Activated naive CD4-positive, alpha-beta T cell treated with anti-CD3 and anti-CD28 coated beads for 36 hours (primary cell): ENCODE measurements at regions not wholly inside any gene's neighbourhood (a gene's known extent, or its start where the extent isn't known, plus 50 kb on each side); places are given as distances from the start of the nearest gene placed in this dataset.
"Not testable (repeated sequence)": the region's sequence is repeated elsewhere in the genome, so short reads cannot be mapped to it uniquely, and the experiment has no call there.

ENCODE experiments used
- CTCF ChIA-PET: fragments of 350-600 bp; sonication (Branson Sonifier 250); formaldehyde crosslinking; loops from one replicate; lab custom pipeline; 2021; ENCODE audit warnings: antibody characterized with exemption; lab: Charles Lee
- DNase-seq: peaks from one replicate; pipeline ENCODE4 v3.0.0-alpha.2; 2020
- H3K27ac Mint-ChIP-seq: one replicate; pipeline ENCODE4 v1.8.0; 2021; ENCODE audit warnings: mild to moderate bottlenecking, mixed read lengths
- H3K27me3 Mint-ChIP-seq: one replicate; pipeline ENCODE4 v1.8.0; 2021; ENCODE audit warnings: low read depth, mixed read lengths
- H3K36me3 Mint-ChIP-seq: one replicate; pipeline ENCODE4 v1.8.0; 2021; ENCODE audit warnings: low read depth, mixed read lengths
- H3K4me1 Mint-ChIP-seq: one replicate; pipeline ENCODE4 v1.8.0; 2021; ENCODE audit warnings: low read depth, mixed read lengths
- H3K4me3 Mint-ChIP-seq: one replicate; pipeline ENCODE4 v1.8.0; 2021; ENCODE audit warnings: mild to moderate bottlenecking, moderate library complexity, mixed read lengths
- H3K9me3 Mint-ChIP-seq: one replicate; pipeline ENCODE4 v1.8.0; 2021; ENCODE audit warnings: mixed read lengths
- intact Hi-C: fragments of 100-400 bp; cut with micrococcal nuclease; formaldehyde crosslinking; loops from one replicate; pipeline ENCODE4 v1.15.1; 2023

- DNase-seq = no peak
- H3K4me1 Mint-ChIP-seq = no peaks in the 10 kb centered on the region
- CTCF ChIA-PET = no interaction called here
Observed at GRCh38 chr4:65265526-65265925, 404.8 kb downstream of the EPHA5 start.

GRCh38 chr4:65259296-65259695, 411.0 kb downstream of the EPHA5 start:
- Mint-ChIP-seq H3K36me3 (no peaks in the 10 kb centered on the region), H3K9me3 (peaks cover 1% of the 10 kb centered on the region), H3K4me1 (no peaks in the 10 kb centered on the region), H3K27me3 (no peaks in the 10 kb centered on the region), H3K27ac (no peak overlapping the region), H3K4me3 (no peak overlapping the region)
- CTCF ChIA-PET = no interaction called here
- intact Hi-C loops = no loop called here
- no peak for DNase-seq

More at GRCh38 chr4:65265526-65265925, 404.8 kb downstream of the EPHA5 start:
- Mint-ChIP-seq H3K36me3 (no peaks in the 10 kb centered on the region), H3K4me3 (no peak overlapping the region), H3K27ac (no peak overlapping the region), H3K27me3 (no peaks in the 10 kb centered on the region), H3K9me3 (peaks cover 1% of the 10 kb centered on the region)
- intact Hi-C loops = no loop called here

- intact Hi-C loops = no loop called here
- no peak overlapping the region for H3K27ac Mint-ChIP-seq
- peaks cover 11% of the 10 kb centered on the region for H3K9me3 Mint-ChIP-seq
- H3K4me3 Mint-ChIP-seq = no peak overlapping the region
- CTCF ChIA-PET = no interaction called here
- H3K36me3 Mint-ChIP-seq = no peaks in the 10 kb centered on the region
- DNase-seq = no peak
- no peaks in the 10 kb centered on the region for H3K27me3 Mint-ChIP-seq
- H3K4me1 Mint-ChIP-seq = no peaks in the 10 kb centered on the region
Observed at GRCh38 chr4:65250916-65251315, 419.4 kb downstream of the EPHA5 start.

GRCh38 chr4:65249111-65249510, 421.2 kb downstream of the EPHA5 start:
- Mint-ChIP-seq H3K9me3 (peaks cover 11% of the 10 kb centered on the region), H3K27ac (no peak overlapping the region), H3K4me1 (no peaks in the 10 kb centered on the region), H3K27me3 (no peaks in the 10 kb centered on the region), H3K36me3 (no peaks in the 10 kb centered on the region), H3K4me3 (no peak overlapping the region)
- CTCF ChIA-PET = no interaction called here
- intact Hi-C loops = no loop called here
- DNase-seq = no peak

GRCh38 chr4:65242156-65242846, 428.0 kb downstream of the EPHA5 start:
- CTCF ChIA-PET = interaction anchor here (0.6 kb wide), 1 partner anchor 133 kb away, joined by 3 read pairs; no protein-coding TSS in a partner anchor
- Mint-ChIP-seq H3K36me3 (no peaks in the 10 kb centered on the region), H3K9me3 (peaks cover 6% of the 10 kb centered on the region), H3K27ac (no peak overlapping the region), H3K4me3 (no peak overlapping the region), H3K27me3 (no peaks in the 10 kb centered on the region), H3K4me1 (no peaks in the 10 kb centered on the region)
- intact Hi-C loops = no loop called here
- DNase-seq = no peak

- peaks cover 6% of the 10 kb centered on the region for H3K9me3 Mint-ChIP-seq
- no peak overlapping the region for H3K27ac Mint-ChIP-seq
- CTCF ChIA-PET = interaction anchor here (0.6 kb wide), 1 partner anchor 133 kb away, joined by 3 read pairs; no protein-coding TSS in a partner anchor
- no peaks in the 10 kb centered on the region for H3K27me3 Mint-ChIP-seq
- intact Hi-C loops = no loop called here
- DNase-seq = no peak
- H3K36me3 Mint-ChIP-seq = no peaks in the 10 kb centered on the region
- no peaks in the 10 kb centered on the region for H3K4me1 Mint-ChIP-seq
- H3K4me3 Mint-ChIP-seq = no peak overlapping the region
Observed at GRCh38 chr4:65241257-65241997, 428.9 kb downstream of the EPHA5 start.

GRCh38 chr4:65234061-65234460, 436.2 kb downstream of the EPHA5 start:
- no peak overlapping the region for H3K4me3 Mint-ChIP-seq
- DNase-seq = no peak
- no peaks in the 10 kb centered on the region for H3K4me1 Mint-ChIP-seq
- no peaks in the 10 kb centered on the region for H3K9me3 Mint-ChIP-seq
- intact Hi-C loops = no loop called here
- no peaks in the 10 kb centered on the region for H3K27me3 Mint-ChIP-seq
- no peaks in the 10 kb centered on the region for H3K36me3 Mint-ChIP-seq
- CTCF ChIA-PET = no interaction called here
- H3K27ac Mint-ChIP-seq = no peak overlapping the region

GRCh38 chr4:65227628-65228027, 442.7 kb downstream of the EPHA5 start:
- Mint-ChIP-seq H3K36me3 (no peaks in the 10 kb centered on the region), H3K9me3 (peaks cover 3% of the 10 kb centered on the region), H3K4me3 (no peak overlapping the region), H3K27ac (no peak overlapping the region), H3K27me3 (no peaks in the 10 kb centered on the region), H3K4me1 (no peaks in the 10 kb centered on the region)
- intact Hi-C loops = no loop called here
- no peak for DNase-seq
- CTCF ChIA-PET = no interaction called here

GRCh38 chr4:65223601-65224000, 446.7 kb downstream of the EPHA5 start:
- CTCF ChIA-PET = no interaction called here
- H3K4me3 Mint-ChIP-seq = no peak overlapping the region
- intact Hi-C loops = no loop called here
- H3K36me3 Mint-ChIP-seq = no peaks in the 10 kb centered on the region
- no peaks in the 10 kb centered on the region for H3K27me3 Mint-ChIP-seq
- H3K27ac Mint-ChIP-seq = no peak overlapping the region
- H3K9me3 Mint-ChIP-seq = peaks cover 5% of the 10 kb centered on the region
- no peaks in the 10 kb centered on the region for H3K4me1 Mint-ChIP-seq
- DNase-seq = no peak

GRCh38 chr4:65223074-65223473, 447.2 kb downstream of the EPHA5 start:
- intact Hi-C loops, H3K4me3 Mint-ChIP-seq, H3K27me3 Mint-ChIP-seq, DNase-seq, H3K36me3 Mint-ChIP-seq, H3K4me1 Mint-ChIP-seq, H3K9me3 Mint-ChIP-seq, H3K27ac Mint-ChIP-seq, CTCF ChIA-PET: not testable (repeated sequence)

- Mint-ChIP-seq H3K36me3 (no peaks in the 10 kb centered on the region), H3K4me3 (no peak overlapping the region), H3K4me1 (no peaks in the 10 kb centered on the region), H3K27ac (no peak overlapping the region), H3K27me3 (no peaks in the 10 kb centered on the region), H3K9me3 (peaks cover 3% of the 10 kb centered on the region)
- CTCF ChIA-PET = no interaction called here
- intact Hi-C loops = no loop called here
- no peak for DNase-seq
Observed at GRCh38 chr4:65217179-65217578, 453.1 kb downstream of the EPHA5 start.

GRCh38 chr4:65202853-65203236, 467.4 kb downstream of the EPHA5 start:
- intact Hi-C loops = no loop called here
- H3K27ac Mint-ChIP-seq = no peak overlapping the region

More at GRCh38 chr4:65202853-65203236, 467.4 kb downstream of the EPHA5 start:
- Mint-ChIP-seq H3K4me1 (no peaks in the 10 kb centered on the region), H3K9me3 (peaks cover under 1% of the 10 kb centered on the region), H3K27me3 (no peaks in the 10 kb centered on the region), H3K4me3 (no peak overlapping the region), H3K36me3 (no peaks in the 10 kb centered on the region)
- CTCF ChIA-PET = interaction anchor here (0.6 kb wide), 1 partner anchor 35 kb away, joined by 3 read pairs; no protein-coding TSS in a partner anchor
- DNase-seq = no peak
